ENCODE measurements at regions not wholly inside any gene's neighbourhood (a gene's known extent, or its start where the extent isn't known, plus 50 kb on each side); places are given as distances from the start of the nearest gene placed in this dataset.

DNA sequence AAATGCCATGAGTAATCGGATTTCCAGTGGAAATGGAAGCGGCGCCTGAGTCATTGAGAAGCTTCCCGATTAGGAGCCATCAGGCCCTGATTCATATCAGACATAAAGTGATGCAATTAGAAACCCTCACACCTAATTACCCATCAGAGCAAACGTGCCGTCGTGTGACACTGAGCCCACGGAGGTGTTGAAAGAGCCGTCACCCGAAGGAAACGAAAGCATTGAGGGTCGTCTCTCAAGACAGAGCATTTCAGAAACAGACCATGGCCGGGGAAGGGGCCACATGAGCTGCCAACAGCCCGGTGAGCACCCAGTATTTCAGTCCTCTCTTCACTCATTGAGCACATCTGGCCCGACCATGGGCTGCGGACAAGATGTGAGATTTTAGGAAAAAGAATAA lies 829.3 kb downstream of the TBC1D22A start:
- 73 to 81% (median 76%) methylated on average over 16 of the region's 16 CpGs for WGBS, 4 donors
- H3K27me3 ChIP-seq = peaks cover 0 to 14% (median 0%) of the 10 kb centered on the region in 9 donors
- DNase-seq = peak in 1 of 5 donors; percentile 3
- no peak overlapping the region for H3K27ac ChIP-seq
- ATAC-seq = no peak
- H3K9me3 ChIP-seq = peaks cover 0 to 5% (median 0%) of the 10 kb centered on the region in 12 donors
- intact Hi-C loops (cut with DNase I) = no loop called here
- H3K36me3 ChIP-seq = no peaks in the 10 kb centered on the region
- H3K4me3 ChIP-seq = no peak overlapping the region
- no peak for TF ChIP-seq POLR2A (IDR thresholded peaks at IDR 0.05)
- TF ChIP-seq, protein P1, sequence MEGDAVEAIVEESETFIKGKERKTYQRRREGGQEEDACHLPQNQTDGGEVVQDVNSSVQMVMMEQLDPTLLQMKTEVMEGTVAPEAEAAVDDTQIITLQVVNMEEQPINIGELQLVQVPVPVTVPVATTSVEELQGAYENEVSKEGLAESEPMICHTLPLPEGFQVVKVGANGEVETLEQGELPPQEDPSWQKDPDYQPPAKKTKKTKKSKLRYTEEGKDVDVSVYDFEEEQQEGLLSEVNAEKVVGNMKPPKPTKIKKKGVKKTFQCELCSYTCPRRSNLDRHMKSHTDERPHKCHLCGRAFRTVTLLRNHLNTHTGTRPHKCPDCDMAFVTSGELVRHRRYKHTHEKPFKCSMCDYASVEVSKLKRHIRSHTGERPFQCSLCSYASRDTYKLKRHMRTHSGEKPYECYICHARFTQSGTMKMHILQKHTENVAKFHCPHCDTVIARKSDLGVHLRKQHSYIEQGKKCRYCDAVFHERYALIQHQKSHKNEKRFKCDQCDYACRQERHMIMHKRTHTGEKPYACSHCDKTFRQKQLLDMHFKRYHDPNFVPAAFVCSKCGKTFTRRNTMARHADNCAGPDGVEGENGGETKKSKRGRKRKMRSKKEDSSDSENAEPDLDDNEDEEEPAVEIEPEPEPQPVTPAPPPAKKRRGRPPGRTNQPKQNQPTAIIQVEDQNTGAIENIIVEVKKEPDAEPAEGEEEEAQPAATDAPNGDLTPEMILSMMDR (IDR thresholded peaks at IDR 0.05) = no peak
- no peaks in the 10 kb centered on the region for H3K4me1 ChIP-seq

DNA sequence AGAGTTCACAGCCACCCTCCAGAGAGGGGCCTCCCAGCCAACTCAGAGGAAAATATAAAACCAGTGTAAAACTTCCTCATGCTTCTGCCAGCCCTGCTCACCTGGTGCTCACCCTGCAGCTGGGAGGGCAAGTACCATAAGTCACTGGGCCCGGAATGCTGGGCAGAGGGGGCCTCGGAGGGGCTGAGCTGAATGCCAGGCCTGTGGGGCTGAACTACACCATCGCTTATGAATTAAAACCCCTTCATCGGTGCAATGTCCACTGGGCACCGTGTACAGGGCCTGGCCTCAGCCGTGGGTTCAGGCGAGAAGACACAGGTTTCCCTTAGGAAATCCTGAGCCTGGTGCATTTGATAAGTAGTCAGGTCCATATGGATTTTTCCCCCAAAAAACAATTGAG lies 828.6 kb downstream of the TBC1D22A start:
- Histone ChIP-seq H3K27me3 (peaks cover 0 to 17% (median 0%) of the 10 kb centered on the region in 9 donors), H3K36me3 (no peaks in the 10 kb centered on the region), H3K4me3 (no peak overlapping the region), H3K4me1 (no peaks in the 10 kb centered on the region), H3K27ac (no peak overlapping the region), H3K9me3 (peaks cover 0 to 5% (median 0%) of the 10 kb centered on the region in 12 donors)
- ATAC-seq (no peak), DNase-seq (peak in 1 of 5 donors; percentile 6)
- TF ChIP-seq POLR2A (IDR thresholded peaks at IDR 0.05) = no peak
- intact Hi-C loops (cut with DNase I) = no loop called here
- WGBS, 4 donors = 87 to 92% (median 87%) methylated on average over 6 to 7 of the region's 7 CpGs

DNA sequence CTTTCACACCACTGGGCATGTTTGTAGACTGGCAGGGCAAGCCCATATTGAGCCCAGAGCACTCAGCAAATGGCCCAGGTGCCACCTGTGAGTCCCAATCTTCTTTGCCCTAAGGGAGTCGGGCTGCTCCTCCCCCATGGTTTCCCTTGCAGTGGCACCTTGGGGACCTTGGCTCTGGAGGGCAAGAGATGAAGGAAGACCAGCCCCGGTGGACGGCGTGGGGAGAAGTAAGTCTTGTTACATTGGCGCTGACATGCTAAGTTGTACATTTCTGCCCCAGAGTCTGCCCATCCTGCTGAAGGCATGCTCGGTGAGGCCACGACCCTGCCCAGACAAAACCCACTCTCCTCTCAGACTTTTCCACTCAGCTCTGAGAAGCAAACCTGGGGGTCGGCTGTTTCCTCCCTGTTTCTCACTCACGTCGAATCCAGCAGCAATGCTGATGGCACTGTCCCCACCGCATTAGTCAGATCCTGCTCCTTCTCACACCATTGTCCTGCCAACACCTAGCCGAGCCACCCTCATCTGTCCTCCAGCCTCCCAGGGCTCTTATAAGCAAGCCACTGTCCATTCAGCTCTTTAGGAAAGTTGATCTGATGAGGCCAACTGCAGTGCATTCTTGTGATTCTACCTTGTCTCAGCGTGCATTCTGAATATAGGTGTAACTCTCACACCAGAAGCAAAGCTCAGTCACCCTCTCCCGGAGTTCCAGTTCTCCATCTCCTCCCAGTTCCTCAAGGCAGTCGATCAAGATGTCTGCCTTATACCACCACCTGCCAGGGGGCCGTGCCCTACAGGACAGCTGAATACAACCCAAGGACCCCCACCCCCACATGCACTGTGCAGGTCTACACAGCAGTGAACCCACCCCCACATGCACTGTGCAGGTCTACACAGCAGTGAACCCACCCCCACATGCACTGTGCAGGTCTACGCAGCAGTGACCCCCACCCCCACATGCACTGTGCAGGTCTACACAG lies 827.1 kb downstream of the TBC1D22A start:
- intact Hi-C loops (cut with DNase I) = no loop called here

DNA sequence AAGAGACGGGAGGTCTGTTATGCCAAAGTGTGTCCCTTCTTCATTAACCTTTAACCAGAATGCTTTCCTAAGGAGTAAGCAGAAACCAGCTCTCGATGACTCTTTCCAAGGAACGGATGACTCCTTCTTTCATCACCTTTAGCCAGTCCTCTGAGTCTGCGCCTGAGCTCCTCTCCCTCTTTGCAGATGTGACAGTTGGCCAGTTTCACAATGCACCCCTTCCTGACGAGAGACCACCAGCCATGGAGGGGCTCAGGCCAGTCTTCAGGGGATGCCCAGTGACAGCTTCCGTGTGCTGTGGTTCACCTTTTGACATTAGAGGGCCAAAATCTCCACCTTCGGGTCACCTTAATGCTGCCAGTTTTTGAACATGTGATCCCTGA lies 826.1 kb downstream of the TBC1D22A start:
- TF ChIP-seq, protein P1 (IDR thresholded peaks at IDR 0.05) = no peak
- TF ChIP-seq POLR2A (IDR thresholded peaks at IDR 0.05) = no peak
- no peak for DNase-seq
- Histone ChIP-seq H3K9me3 (peaks cover 0 to 10% (median 7%) of the 10 kb centered on the region in 12 donors), H3K27me3 (peaks cover 0 to 17% (median 0%) of the 10 kb centered on the region in 9 donors), H3K4me3 (no peak overlapping the region), H3K4me1 (no peaks in the 10 kb centered on the region), H3K27ac (no peak overlapping the region), H3K36me3 (no peaks in the 10 kb centered on the region)
- intact Hi-C loops (cut with DNase I) = no loop called here
- 73 to 80% (median 79%) methylated on average over 7 of the region's 7 CpGs for WGBS, 4 donors
- ATAC-seq = no peak

More for the DNA sequence above, 827.1 kb downstream of the TBC1D22A start:
- H3K27me3 ChIP-seq = peaks cover 0 to 17% (median 0%) of the 10 kb centered on the region in 9 donors
- no peak overlapping the region for H3K4me3 ChIP-seq
- TF ChIP-seq POLR2A (IDR thresholded peaks at IDR 0.05) = no peak
- TF ChIP-seq, protein P1 (IDR thresholded peaks at IDR 0.05) = no peak
- no peaks in the 10 kb centered on the region for H3K36me3 ChIP-seq
- no peaks in the 10 kb centered on the region for H3K4me1 ChIP-seq
- no peak for ATAC-seq
- WGBS, 4 donors = 83 to 89% (median 88%) methylated on average over 15 to 17 of the region's 17 CpGs
- DNase-seq = no peak
- no peak overlapping the region for H3K27ac ChIP-seq
- peaks cover 0 to 1% (median 0%) of the 10 kb centered on the region in 12 donors for H3K9me3 ChIP-seq

All from heart left ventricle (tissue), 16 donors.